WTC11 (cell line): ENCODE measurements at regions not wholly inside any gene's neighbourhood (a gene's known extent, or its start where the extent isn't known, plus 50 kb on each side); places are given as distances from the start of the nearest gene placed in this dataset.

ENCODE experiments used
- ATAC-seq: fragments of 200-7000 bp; cut with Tn5 transposase; 2 replicates; pipeline ENCODE4 v1.10.0; 2021; ENCODE audit warnings: mild to moderate bottlenecking, moderate library complexity
- CTCF ChIA-PET: fragments of 300-600 bp; sonication (Branson Sonifier 250); formaldehyde crosslinking; loops from one replicate; lab custom pipeline; 2021; ENCODE audit warnings: antibody characterized with exemption; lab: Charles Lee
- POLR2A ChIA-PET: fragments of 350-600 bp; sonication (Branson Sonifier 250); formaldehyde crosslinking; loops from one replicate; lab custom pipeline; 2021; ENCODE audit warnings: antibody characterized with exemption; lab: Charles Lee
- DNase-seq: peaks from one replicate; pipeline ENCODE4 v3.0.0; 2021; ENCODE audit warnings: low spot score
- H3K27ac Mint-ChIP-seq: 2 replicates; pipeline ENCODE4 v1.8.0; 2021; ENCODE audit warnings: mixed read lengths
- H3K27me3 Mint-ChIP-seq: 2 replicates; pipeline ENCODE4 v1.8.0; 2021; ENCODE audit warnings: low read depth, mild to moderate bottlenecking, moderate library complexity, mixed read lengths
- H3K36me3 Mint-ChIP-seq: 2 replicates; pipeline ENCODE4 v1.8.0; 2021; ENCODE audit warnings: mixed read lengths
- H3K4me1 Mint-ChIP-seq: 2 replicates; pipeline ENCODE4 v1.8.0; 2022; ENCODE audit warnings: mixed read lengths
- H3K4me3 Mint-ChIP-seq: 2 replicates; pipeline ENCODE4 v1.8.0; 2021; ENCODE audit warnings: mild to moderate bottlenecking, moderate library complexity, mixed read lengths
- H3K9me3 Mint-ChIP-seq: 2 replicates; pipeline ENCODE4 v1.8.0; 2021; ENCODE audit warnings: mixed read lengths
- ATF1 ChIP-seq: sonication (generic); formaldehyde crosslinking; IDR thresholded peaks from 2 replicates; pipeline ENCODE4 v1.8.1; 2023; ENCODE audit warnings: mild to moderate bottlenecking, moderate library complexity, missing genetic modification reagents
- FOXK1 ChIP-seq: sonication (generic); formaldehyde crosslinking; IDR thresholded peaks from 2 replicates; pipeline ENCODE4 v1.8.0; 2022; ENCODE audit warnings: mild to moderate bottlenecking, moderate library complexity, missing genetic modification reagents
- GRHL2 ChIP-seq: fragments of 250-450 bp; sonication (Bioruptor Pico); IDR thresholded peaks from 2 replicates; pipeline ENCODE4 v1.8.0; 2022; ENCODE audit warnings: mild to moderate bottlenecking, moderate library complexity; ENCODE audit not compliant: insufficient replicate concordance, severe bottlenecking
- MYBL2 ChIP-seq: sonication (generic); formaldehyde crosslinking; IDR thresholded peaks from 2 replicates; pipeline ENCODE4 v1.8.1; 2023; ENCODE audit warnings: mild to moderate bottlenecking, moderate library complexity, missing genetic modification reagents
- NFATC4 ChIP-seq: fragments of 250-450 bp; sonication (Bioruptor Pico); IDR thresholded peaks from 2 replicates; pipeline ENCODE4 v1.9.0; 2021; ENCODE audit warnings: mild to moderate bottlenecking
- NFYB ChIP-seq: sonication (generic); formaldehyde crosslinking; conservative IDR thresholded peaks from 2 replicates; pipeline ENCODE4 v1.8.0; 2022; ENCODE audit warnings: low read depth, missing genetic modification reagents
- NR1H2 ChIP-seq: sonication (generic); formaldehyde crosslinking; IDR thresholded peaks from 2 replicates; pipeline ENCODE4 v1.9.0; 2021; ENCODE audit warnings: mild to moderate bottlenecking, moderate library complexity, missing genetic modification reagents
- NR2C2 ChIP-seq: sonication (generic); formaldehyde crosslinking; IDR thresholded peaks from 2 replicates; pipeline ENCODE4 v1.8.0; 2022; ENCODE audit warnings: mild to moderate bottlenecking, missing genetic modification reagents
- OVOL2 ChIP-seq: fragments of 250-450 bp; sonication (Bioruptor Pico); IDR thresholded peaks from 2 replicates; pipeline ENCODE4 v1.9.0; 2021; ENCODE audit warnings: mild to moderate bottlenecking, borderline replicate concordance
- RORB ChIP-seq: fragments of 250-450 bp; sonication (Bioruptor Pico); IDR thresholded peaks from 2 replicates; pipeline ENCODE4 v1.9.0; 2021; ENCODE audit warnings: mild to moderate bottlenecking
- ZNF219 ChIP-seq: sonication (generic); formaldehyde crosslinking; IDR thresholded peaks from 2 replicates; pipeline ENCODE4 v1.8.0; 2023; ENCODE audit warnings: missing genetic modification reagents, mild to moderate bottlenecking, borderline replicate concordance
- ZNF396 ChIP-seq: fragments of 250-450 bp; sonication (Bioruptor Pico); IDR thresholded peaks from 2 replicates; pipeline ENCODE4 v1.8.0; 2021; ENCODE audit warnings: mild to moderate bottlenecking, moderate library complexity, borderline replicate concordance
- ZNF423 ChIP-seq: fragments of 250-450 bp; sonication (Bioruptor Pico); IDR thresholded peaks from 2 replicates; pipeline ENCODE4 v2.1.2; 2022; ENCODE audit warnings: mild to moderate bottlenecking, moderate library complexity
- TF ChIP-seq, protein P1 (sequence below): sonication (generic); formaldehyde crosslinking; IDR thresholded peaks from 2 replicates; pipeline ENCODE4 v1.8.0; 2023; ENCODE audit warnings: missing genetic modification reagents, mild to moderate bottlenecking, borderline replicate concordance
- TF ChIP-seq, protein P2 (sequence below): sonication (generic); formaldehyde crosslinking; IDR thresholded peaks from 2 replicates; pipeline ENCODE4 v1.8.0; 2022; ENCODE audit warnings: mild to moderate bottlenecking, missing genetic modification reagents
- TF ChIP-seq, protein P3 (sequence below): sonication (generic); formaldehyde crosslinking; IDR thresholded peaks from 2 replicates; pipeline ENCODE4 v1.8.1; 2023; ENCODE audit warnings: mild to moderate bottlenecking, missing genetic modification reagents
- TF ChIP-seq, protein P4 (sequence below): sonication (generic); formaldehyde crosslinking; IDR thresholded peaks from 2 replicates; pipeline ENCODE4 v1.8.1; 2023; ENCODE audit warnings: mild to moderate bottlenecking, missing genetic modification reagents, moderate library complexity
- TF ChIP-seq, protein P5 (sequence below): fragments of 250-450 bp; sonication (Bioruptor Pico); IDR thresholded peaks from 2 replicates; pipeline ENCODE4 v2.1.2; 2022; ENCODE audit warnings: mild to moderate bottlenecking, moderate library complexity
- TF ChIP-seq, protein P6 (sequence below): fragments of 250-450 bp; sonication (Bioruptor Pico); IDR thresholded peaks from 2 replicates; pipeline ENCODE4 v1.8.0; 2021; ENCODE audit warnings: mild to moderate bottlenecking
- TF ChIP-seq, protein P7 (sequence below): sonication (generic); formaldehyde crosslinking; IDR thresholded peaks from 2 replicates; pipeline ENCODE4 v1.8.1; 2022; ENCODE audit warnings: mild to moderate bottlenecking, moderate library complexity, missing genetic modification reagents
- TF ChIP-seq, protein P8 (sequence below): sonication (generic); formaldehyde crosslinking; IDR thresholded peaks from 2 replicates; pipeline ENCODE4 v1.8.1; 2023; ENCODE audit warnings: mild to moderate bottlenecking, missing genetic modification reagents, borderline replicate concordance

DNA sequence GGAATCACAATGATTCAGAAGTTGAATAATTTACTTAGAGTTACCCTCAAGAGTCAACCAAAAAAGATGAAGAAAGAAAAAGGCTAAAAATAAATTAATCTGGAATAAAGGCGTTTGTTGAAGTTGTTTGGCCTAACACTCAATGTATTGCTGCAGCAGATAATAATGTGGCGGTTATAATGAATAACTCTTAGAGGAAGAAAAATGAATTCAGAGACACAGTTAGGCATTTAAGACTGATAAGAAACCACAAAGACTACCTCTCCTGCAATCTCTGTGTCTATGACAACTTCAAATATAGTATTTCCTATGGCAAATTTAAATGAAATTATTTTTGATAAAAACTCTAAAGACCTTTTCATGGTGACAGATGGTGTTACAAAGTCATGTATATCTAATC lies 1369.1 kb upstream of the AGA start:
- CTCF ChIA-PET = no interaction called here

DNA sequence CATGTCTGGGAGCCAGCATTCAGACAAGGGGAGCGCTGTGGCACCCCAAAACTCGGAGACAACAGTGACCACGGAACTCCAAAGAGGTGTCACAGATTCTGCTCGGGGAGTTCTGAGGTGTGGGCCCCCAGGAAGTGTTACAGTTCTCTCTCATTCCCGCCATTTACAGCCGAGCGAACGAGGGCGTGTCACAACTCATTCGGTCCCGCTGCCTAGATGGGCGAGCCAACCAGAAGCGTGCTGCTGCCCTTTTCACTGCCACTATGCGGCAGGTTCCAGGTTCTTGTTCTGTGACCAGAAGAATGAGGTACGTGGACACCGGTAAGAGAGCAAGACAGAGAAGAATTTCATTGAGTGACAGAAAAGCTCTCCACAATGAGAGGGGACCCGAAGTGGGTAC lies 1370.6 kb upstream of the AGA start:
- no peak overlapping the region for H3K4me3 Mint-ChIP-seq
- no peak for DNase-seq
- ChIA-PET CTCF (no interaction called here), POLR2A (no interaction called here)
- no peak overlapping the region for H3K27ac Mint-ChIP-seq
- H3K4me1 Mint-ChIP-seq = no peaks in the 10 kb centered on the region
- ATAC-seq = no peak; the same call in 1 of the 2 replicates
- H3K9me3 Mint-ChIP-seq = no peaks in the 10 kb centered on the region
- no peaks in the 10 kb centered on the region for H3K36me3 Mint-ChIP-seq
- H3K27me3 Mint-ChIP-seq = no peaks in the 10 kb centered on the region
- TF ChIP-seq, protein P1, sequence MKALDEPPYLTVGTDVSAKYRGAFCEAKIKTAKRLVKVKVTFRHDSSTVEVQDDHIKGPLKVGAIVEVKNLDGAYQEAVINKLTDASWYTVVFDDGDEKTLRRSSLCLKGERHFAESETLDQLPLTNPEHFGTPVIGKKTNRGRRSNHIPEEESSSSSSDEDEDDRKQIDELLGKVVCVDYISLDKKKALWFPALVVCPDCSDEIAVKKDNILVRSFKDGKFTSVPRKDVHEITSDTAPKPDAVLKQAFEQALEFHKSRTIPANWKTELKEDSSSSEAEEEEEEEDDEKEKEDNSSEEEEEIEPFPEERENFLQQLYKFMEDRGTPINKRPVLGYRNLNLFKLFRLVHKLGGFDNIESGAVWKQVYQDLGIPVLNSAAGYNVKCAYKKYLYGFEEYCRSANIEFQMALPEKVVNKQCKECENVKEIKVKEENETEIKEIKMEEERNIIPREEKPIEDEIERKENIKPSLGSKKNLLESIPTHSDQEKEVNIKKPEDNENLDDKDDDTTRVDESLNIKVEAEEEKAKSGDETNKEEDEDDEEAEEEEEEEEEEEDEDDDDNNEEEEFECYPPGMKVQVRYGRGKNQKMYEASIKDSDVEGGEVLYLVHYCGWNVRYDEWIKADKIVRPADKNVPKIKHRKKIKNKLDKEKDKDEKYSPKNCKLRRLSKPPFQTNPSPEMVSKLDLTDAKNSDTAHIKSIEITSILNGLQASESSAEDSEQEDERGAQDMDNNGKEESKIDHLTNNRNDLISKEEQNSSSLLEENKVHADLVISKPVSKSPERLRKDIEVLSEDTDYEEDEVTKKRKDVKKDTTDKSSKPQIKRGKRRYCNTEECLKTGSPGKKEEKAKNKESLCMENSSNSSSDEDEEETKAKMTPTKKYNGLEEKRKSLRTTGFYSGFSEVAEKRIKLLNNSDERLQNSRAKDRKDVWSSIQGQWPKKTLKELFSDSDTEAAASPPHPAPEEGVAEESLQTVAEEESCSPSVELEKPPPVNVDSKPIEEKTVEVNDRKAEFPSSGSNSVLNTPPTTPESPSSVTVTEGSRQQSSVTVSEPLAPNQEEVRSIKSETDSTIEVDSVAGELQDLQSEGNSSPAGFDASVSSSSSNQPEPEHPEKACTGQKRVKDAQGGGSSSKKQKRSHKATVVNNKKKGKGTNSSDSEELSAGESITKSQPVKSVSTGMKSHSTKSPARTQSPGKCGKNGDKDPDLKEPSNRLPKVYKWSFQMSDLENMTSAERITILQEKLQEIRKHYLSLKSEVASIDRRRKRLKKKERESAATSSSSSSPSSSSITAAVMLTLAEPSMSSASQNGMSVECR (CRISPR knock-in tag) = no peak
- TF ChIP-seq RORB (CRISPR knock-in tag) (no peak), FOXK1 (CRISPR knock-in tag) (no peak), ZNF396 (CRISPR knock-in tag) (no peak), MYBL2 (CRISPR knock-in tag) (no peak), NR1H2 (CRISPR knock-in tag) (no peak)
- TF ChIP-seq, protein P2, sequence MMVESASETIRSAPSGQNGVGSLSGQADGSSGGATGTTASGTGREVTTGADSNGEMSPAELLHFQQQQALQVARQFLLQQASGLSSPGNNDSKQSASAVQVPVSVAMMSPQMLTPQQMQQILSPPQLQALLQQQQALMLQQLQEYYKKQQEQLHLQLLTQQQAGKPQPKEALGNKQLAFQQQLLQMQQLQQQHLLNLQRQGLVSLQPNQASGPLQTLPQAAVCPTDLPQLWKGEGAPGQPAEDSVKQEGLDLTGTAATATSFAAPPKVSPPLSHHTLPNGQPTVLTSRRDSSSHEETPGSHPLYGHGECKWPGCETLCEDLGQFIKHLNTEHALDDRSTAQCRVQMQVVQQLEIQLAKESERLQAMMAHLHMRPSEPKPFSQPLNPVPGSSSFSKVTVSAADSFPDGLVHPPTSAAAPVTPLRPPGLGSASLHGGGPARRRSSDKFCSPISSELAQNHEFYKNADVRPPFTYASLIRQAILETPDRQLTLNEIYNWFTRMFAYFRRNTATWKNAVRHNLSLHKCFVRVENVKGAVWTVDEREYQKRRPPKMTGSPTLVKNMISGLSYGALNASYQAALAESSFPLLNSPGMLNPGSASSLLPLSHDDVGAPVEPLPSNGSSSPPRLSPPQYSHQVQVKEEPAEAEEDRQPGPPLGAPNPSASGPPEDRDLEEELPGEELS (CRISPR knock-in tag) = no peak
- TF ChIP-seq, protein P3, sequence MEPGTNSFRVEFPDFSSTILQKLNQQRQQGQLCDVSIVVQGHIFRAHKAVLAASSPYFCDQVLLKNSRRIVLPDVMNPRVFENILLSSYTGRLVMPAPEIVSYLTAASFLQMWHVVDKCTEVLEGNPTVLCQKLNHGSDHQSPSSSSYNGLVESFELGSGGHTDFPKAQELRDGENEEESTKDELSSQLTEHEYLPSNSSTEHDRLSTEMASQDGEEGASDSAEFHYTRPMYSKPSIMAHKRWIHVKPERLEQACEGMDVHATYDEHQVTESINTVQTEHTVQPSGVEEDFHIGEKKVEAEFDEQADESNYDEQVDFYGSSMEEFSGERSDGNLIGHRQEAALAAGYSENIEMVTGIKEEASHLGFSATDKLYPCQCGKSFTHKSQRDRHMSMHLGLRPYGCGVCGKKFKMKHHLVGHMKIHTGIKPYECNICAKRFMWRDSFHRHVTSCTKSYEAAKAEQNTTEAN (CRISPR knock-in tag) = no peak
- TF ChIP-seq, protein P4, sequence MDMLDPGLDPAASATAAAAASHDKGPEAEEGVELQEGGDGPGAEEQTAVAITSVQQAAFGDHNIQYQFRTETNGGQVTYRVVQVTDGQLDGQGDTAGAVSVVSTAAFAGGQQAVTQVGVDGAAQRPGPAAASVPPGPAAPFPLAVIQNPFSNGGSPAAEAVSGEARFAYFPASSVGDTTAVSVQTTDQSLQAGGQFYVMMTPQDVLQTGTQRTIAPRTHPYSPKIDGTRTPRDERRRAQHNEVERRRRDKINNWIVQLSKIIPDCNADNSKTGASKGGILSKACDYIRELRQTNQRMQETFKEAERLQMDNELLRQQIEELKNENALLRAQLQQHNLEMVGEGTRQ (CRISPR knock-in tag) = no peak
- TF ChIP-seq, protein P5, sequence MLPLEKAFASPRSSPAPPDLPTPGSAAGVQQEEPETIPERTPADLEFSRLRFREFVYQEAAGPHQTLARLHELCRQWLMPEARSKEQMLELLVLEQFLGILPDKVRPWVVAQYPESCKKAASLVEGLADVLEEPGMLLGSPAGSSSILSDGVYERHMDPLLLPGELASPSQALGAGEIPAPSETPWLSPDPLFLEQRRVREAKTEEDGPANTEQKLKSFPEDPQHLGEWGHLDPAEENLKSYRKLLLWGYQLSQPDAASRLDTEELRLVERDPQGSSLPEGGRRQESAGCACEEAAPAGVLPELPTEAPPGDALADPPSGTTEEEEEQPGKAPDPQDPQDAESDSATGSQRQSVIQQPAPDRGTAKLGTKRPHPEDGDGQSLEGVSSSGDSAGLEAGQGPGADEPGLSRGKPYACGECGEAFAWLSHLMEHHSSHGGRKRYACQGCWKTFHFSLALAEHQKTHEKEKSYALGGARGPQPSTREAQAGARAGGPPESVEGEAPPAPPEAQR (CRISPR knock-in tag) = no peak
- TF ChIP-seq, protein P6, sequence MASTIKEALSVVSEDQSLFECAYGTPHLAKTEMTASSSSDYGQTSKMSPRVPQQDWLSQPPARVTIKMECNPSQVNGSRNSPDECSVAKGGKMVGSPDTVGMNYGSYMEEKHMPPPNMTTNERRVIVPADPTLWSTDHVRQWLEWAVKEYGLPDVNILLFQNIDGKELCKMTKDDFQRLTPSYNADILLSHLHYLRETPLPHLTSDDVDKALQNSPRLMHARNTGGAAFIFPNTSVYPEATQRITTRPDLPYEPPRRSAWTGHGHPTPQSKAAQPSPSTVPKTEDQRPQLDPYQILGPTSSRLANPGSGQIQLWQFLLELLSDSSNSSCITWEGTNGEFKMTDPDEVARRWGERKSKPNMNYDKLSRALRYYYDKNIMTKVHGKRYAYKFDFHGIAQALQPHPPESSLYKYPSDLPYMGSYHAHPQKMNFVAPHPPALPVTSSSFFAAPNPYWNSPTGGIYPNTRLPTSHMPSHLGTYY (CRISPR knock-in tag) = no peak

More for the DNA sequence above, 1369.1 kb upstream of the AGA start:
- Mint-ChIP-seq H3K27ac (no peak overlapping the region), H3K4me1 (no peaks in the 10 kb centered on the region), H3K9me3 (no peaks in the 10 kb centered on the region), H3K27me3 (no peaks in the 10 kb centered on the region), H3K36me3 (no peaks in the 10 kb centered on the region), H3K4me3 (no peak overlapping the region)
- no peak for ATAC-seq
- TF ChIP-seq OVOL2 (CRISPR knock-in tag) = no peak
- TF ChIP-seq, protein P7, sequence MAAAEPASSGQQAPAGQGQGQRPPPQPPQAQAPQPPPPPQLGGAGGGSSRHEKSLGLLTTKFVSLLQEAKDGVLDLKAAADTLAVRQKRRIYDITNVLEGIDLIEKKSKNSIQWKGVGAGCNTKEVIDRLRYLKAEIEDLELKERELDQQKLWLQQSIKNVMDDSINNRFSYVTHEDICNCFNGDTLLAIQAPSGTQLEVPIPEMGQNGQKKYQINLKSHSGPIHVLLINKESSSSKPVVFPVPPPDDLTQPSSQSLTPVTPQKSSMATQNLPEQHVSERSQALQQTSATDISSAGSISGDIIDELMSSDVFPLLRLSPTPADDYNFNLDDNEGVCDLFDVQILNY (CRISPR knock-in tag) = no peak
- TF ChIP-seq NFYB (CRISPR knock-in tag) = no peak
- no peak for TF ChIP-seq NFATC4
- TF ChIP-seq GRHL2 (CRISPR knock-in tag) = no peak
- no peak for TF ChIP-seq RORB (CRISPR knock-in tag)
- TF ChIP-seq ZNF423 = no peak
- no peak for TF ChIP-seq NR2C2 (CRISPR knock-in tag)
- no peak for TF ChIP-seq ATF1 (CRISPR knock-in tag)
- TF ChIP-seq, protein P8, sequence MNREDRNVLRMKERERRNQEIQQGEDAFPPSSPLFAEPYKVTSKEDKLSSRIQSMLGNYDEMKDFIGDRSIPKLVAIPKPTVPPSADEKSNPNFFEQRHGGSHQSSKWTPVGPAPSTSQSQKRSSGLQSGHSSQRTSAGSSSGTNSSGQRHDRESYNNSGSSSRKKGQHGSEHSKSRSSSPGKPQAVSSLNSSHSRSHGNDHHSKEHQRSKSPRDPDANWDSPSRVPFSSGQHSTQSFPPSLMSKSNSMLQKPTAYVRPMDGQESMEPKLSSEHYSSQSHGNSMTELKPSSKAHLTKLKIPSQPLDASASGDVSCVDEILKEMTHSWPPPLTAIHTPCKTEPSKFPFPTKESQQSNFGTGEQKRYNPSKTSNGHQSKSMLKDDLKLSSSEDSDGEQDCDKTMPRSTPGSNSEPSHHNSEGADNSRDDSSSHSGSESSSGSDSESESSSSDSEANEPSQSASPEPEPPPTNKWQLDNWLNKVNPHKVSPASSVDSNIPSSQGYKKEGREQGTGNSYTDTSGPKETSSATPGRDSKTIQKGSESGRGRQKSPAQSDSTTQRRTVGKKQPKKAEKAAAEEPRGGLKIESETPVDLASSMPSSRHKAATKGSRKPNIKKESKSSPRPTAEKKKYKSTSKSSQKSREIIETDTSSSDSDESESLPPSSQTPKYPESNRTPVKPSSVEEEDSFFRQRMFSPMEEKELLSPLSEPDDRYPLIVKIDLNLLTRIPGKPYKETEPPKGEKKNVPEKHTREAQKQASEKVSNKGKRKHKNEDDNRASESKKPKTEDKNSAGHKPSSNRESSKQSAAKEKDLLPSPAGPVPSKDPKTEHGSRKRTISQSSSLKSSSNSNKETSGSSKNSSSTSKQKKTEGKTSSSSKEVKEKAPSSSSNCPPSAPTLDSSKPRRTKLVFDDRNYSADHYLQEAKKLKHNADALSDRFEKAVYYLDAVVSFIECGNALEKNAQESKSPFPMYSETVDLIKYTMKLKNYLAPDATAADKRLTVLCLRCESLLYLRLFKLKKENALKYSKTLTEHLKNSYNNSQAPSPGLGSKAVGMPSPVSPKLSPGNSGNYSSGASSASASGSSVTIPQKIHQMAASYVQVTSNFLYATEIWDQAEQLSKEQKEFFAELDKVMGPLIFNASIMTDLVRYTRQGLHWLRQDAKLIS = no peak
- TF ChIP-seq ZNF219 (CRISPR knock-in tag) = no peak
- POLR2A ChIA-PET = no interaction called here
- DNase-seq = no peak
